ENCODE measurements at regions not wholly inside any gene's neighbourhood (a gene's known extent, or its start where the extent isn't known, plus 50 kb on each side); places are given as distances from the start of the nearest gene placed in this dataset.

DNA sequence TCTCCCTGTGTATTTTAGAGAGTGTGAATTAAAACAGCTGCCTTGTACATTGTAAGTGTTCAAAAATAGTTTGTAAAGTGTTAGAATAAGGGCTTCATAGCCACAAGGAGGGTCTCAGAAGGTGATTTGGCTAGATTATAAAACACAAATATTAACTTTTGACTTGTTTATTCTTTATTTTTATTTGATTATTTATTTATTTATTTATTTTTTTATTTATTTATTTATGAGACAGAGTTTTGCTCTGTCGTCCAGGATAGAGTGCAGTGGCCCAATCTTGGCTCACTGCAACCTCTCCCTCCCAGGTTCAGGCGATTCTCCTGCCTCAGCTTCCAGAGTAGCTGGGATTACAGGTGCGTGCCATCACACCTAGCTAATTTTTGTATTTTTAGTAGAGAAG lies 111.5 kb upstream of the RBFOX1 start:
- no peaks in the 10 kb centered on the region for H3K4me1 Mint-ChIP-seq
- no peaks in the 10 kb centered on the region for H3K27me3 Mint-ChIP-seq
- DNase-seq (ENCODE audit: low spot score in 2 of 2) (no peak), ATAC-seq (ENCODE audit: low read depth) (no peak)
- H3K9me3 Mint-ChIP-seq: peaks cover 4% of the 10 kb centered on the region
- no peak overlapping the region for H3K27ac Mint-ChIP-seq
- H3K4me3 Mint-ChIP-seq: no peak overlapping the region
- H3K36me3 Mint-ChIP-seq: no peaks in the 10 kb centered on the region

DNA sequence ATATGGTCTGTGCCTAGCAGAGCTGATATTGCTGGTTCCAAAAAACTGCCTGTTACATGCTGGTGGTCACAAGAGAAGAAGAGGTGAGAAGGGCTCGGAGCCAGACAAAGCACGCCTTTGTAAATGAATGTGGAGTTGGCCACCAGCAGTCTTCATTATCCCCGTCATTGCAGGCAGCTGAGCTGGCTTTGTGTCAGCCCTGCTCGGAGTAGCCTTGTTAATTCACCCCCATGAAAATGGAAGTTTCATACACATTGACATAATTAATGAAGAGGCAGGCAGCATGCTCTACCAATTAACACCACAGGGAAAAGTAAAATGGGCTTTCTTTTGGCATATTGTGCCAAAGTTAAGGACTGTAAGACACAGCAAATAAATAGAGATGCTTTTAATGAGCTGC lies 113.7 kb upstream of the RBFOX1 start:
- no peak for ATAC-seq (ENCODE audit: low read depth)
- Mint-ChIP-seq H3K27ac (no peak overlapping the region), H3K27me3 (no peaks in the 10 kb centered on the region), H3K4me1 (no peaks in the 10 kb centered on the region), H3K9me3 (peaks cover 8% of the 10 kb centered on the region), H3K36me3 (no peaks in the 10 kb centered on the region), H3K4me3 (no peak overlapping the region)
- DNase-seq (ENCODE audit: low spot score in 2 of 2): no peak

DNA sequence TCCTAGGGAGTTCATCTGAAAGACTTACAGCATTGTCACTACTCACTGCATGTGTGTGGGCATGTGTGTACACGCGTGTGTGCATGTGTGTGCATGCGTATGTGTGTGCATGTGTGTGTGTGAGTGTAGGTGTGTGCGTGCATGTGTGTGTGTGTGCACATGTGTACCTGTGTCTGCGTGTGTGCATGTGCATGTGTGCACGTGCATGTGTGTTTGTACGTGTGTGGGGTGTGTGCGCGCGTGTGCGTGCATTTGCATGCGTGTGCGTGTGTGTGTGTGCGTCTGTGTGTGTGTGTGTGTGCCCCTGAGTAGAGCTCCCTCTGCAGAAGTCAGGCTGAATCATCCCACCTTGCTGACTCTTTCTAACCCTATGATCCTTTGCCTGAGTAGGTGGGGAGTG lies 114.8 kb upstream of the RBFOX1 start:
- Mint-ChIP-seq H3K4me1 (no peaks in the 10 kb centered on the region), H3K4me3 (no peak overlapping the region), H3K36me3 (no peaks in the 10 kb centered on the region), H3K9me3 (peaks cover 8% of the 10 kb centered on the region), H3K27me3 (no peaks in the 10 kb centered on the region), H3K27ac (no peak overlapping the region)
- DNase-seq (ENCODE audit: low spot score in 2 of 2) (no peak), ATAC-seq (ENCODE audit: low read depth) (no peak)

DNA sequence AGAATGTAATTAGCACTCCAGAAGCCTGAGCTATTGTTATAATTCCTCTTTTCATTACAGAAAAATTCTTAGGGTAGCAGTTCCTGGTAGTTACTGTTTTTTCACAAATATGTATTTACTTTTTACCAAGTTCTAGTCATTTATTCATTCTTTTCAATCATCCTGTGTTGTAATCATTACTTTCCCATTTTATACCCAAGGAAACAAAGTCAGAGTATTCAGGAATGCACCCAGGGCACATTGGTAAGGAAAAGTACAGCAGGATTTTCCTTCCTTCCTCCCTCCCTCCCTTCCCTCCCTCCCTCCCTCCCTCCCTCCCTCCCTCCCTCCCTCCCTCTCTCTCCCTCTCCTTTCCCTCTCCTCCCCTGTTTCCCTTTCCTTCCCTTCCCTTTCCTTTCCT lies 115.9 kb upstream of the RBFOX1 start:
- DNase-seq (ENCODE audit: low spot score in 2 of 2) (no peak), ATAC-seq (ENCODE audit: low read depth) (no peak)
- H3K27me3 Mint-ChIP-seq: no peaks in the 10 kb centered on the region
- no peaks in the 10 kb centered on the region for H3K36me3 Mint-ChIP-seq
- H3K27ac Mint-ChIP-seq: no peak overlapping the region
- peaks cover 8% of the 10 kb centered on the region for H3K9me3 Mint-ChIP-seq
- no peaks in the 10 kb centered on the region for H3K4me1 Mint-ChIP-seq
- no peak overlapping the region for H3K4me3 Mint-ChIP-seq

DNA sequence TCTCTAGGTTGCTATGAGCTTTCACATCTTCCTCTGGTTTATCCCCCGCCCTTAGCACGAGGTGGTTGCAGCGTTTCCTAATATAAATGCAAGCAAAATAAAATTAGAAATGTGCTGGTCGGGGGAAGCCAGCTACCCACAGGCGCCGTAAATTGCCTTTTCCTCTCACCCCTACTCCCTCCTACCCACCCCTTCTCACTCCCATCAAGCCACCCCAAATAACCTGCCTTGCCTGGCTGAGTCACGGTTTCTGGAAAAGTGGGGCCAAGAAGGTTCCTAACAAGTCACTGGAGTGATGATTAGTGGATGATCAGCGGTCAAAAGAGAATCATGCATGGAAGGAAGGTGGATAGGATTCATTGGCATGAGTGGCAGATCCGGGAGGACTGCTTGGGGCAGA lies 120.9 kb upstream of the RBFOX1 start:
- H3K4me3 Mint-ChIP-seq: no peak overlapping the region
- no peak for DNase-seq (ENCODE audit: low spot score in 2 of 2)
- no peaks in the 10 kb centered on the region for H3K27me3 Mint-ChIP-seq
- no peak for ATAC-seq (ENCODE audit: low read depth)
- no peak overlapping the region for H3K27ac Mint-ChIP-seq
- no peaks in the 10 kb centered on the region for H3K4me1 Mint-ChIP-seq
- H3K36me3 Mint-ChIP-seq: no peaks in the 10 kb centered on the region
- peaks cover 6% of the 10 kb centered on the region for H3K9me3 Mint-ChIP-seq

DNA sequence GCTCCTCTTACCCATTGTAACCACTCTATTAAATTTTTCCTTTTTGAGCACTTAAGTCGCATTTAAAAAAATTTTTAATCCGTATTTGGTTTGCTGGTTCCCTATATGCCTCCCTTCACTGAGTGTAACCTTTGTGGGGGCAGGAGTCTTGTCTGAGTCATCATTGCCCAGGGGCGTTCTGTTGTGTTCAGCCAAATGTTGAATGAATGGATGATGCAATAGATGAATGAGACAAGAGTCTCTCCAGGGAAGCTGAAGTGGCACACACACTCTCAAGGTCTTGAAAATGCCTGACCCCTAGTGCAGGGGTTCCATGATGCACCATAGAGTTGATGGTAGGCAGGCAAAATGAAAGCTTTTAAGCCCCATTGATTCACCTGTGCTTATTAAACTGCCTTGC lies 123.0 kb upstream of the RBFOX1 start:
- Mint-ChIP-seq H3K36me3 (no peaks in the 10 kb centered on the region), H3K9me3 (peaks cover 11% of the 10 kb centered on the region), H3K27ac (no peak overlapping the region), H3K4me1 (no peaks in the 10 kb centered on the region), H3K4me3 (no peak overlapping the region), H3K27me3 (no peaks in the 10 kb centered on the region)
- no peak for DNase-seq (ENCODE audit: low spot score in 2 of 2)
- no peak for ATAC-seq (ENCODE audit: low read depth)

DNA sequence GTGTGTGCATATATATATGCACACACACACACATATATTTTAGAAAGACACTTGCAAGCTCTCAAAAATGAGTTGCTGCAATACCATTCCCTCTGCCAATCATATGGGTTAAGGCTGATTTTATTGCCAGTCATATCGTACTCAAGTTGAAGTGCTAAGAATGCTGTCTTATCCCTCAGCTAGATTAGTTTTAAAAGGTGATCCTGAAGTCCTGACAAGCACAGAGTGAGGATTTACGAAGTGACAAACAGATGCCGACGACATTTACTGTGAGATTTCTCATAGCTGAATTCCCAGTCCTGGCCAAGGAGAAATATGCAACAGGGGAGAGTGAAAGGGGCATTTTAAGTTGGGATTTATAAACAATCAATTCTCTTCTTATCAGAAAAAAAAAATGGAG lies 126.2 kb upstream of the RBFOX1 start:
- no peak overlapping the region for H3K27ac Mint-ChIP-seq
- DNase-seq (ENCODE audit: low spot score in 2 of 2): no peak
- ATAC-seq (ENCODE audit: low read depth): no peak
- H3K36me3 Mint-ChIP-seq: no peaks in the 10 kb centered on the region
- H3K9me3 Mint-ChIP-seq: peaks cover 7% of the 10 kb centered on the region
- no peak overlapping the region for H3K4me3 Mint-ChIP-seq
- no peaks in the 10 kb centered on the region for H3K4me1 Mint-ChIP-seq
- no peaks in the 10 kb centered on the region for H3K27me3 Mint-ChIP-seq

DNA sequence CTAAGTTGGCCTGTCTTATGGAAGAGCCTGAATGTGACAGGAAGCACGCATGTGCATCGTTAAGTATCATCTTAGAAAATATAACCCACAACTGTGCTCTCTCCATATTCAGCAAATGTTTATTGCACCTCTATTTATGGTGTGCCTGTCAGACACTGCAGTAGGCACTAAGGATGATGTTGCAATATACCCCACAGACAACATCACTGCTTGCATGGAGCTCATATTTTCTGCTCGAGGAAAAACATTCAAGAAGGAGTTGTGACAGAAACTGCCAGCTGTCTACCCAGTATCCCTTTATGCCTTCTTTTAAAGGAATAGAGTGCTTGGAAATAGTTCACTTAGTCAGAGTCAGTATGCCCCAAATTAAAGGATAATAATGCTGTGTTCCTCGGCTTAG lies 132.3 kb upstream of the RBFOX1 start:
- Mint-ChIP-seq H3K36me3 (no peaks in the 10 kb centered on the region), H3K27me3 (no peaks in the 10 kb centered on the region), H3K4me1 (no peaks in the 10 kb centered on the region), H3K27ac (no peak overlapping the region), H3K9me3 (peaks cover 12% of the 10 kb centered on the region), H3K4me3 (no peak overlapping the region)
- ATAC-seq (ENCODE audit: low read depth) (no peak), DNase-seq (ENCODE audit: low spot score in 2 of 2) (no peak)

DNA sequence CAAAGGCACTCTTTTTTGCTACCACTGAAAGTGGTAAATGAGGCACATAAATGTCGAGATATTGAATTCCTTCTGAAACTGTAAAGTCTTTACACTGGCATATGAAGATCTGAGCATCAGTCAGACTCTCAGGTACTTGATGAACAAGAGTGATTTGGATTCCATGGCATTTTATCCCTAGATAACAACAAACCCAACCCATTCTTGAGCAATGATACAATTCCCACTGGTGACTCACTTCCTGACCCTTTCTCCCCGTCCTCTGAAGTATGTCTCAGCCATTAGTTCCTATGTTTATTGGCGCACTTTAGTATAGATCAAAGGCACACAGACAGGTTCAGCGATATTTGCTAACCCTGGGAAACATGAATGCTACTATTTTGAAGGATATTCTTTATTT lies 147.0 kb upstream of the RBFOX1 start:
- Mint-ChIP-seq H3K9me3 (peaks cover 9% of the 10 kb centered on the region), H3K36me3 (no peaks in the 10 kb centered on the region), H3K4me3 (no peak overlapping the region), H3K27me3 (no peaks in the 10 kb centered on the region), H3K4me1 (no peaks in the 10 kb centered on the region), H3K27ac (no peak overlapping the region)
- DNase-seq (ENCODE audit: low spot score in 2 of 2) (no peak), ATAC-seq (ENCODE audit: low read depth) (no peak)

DNA sequence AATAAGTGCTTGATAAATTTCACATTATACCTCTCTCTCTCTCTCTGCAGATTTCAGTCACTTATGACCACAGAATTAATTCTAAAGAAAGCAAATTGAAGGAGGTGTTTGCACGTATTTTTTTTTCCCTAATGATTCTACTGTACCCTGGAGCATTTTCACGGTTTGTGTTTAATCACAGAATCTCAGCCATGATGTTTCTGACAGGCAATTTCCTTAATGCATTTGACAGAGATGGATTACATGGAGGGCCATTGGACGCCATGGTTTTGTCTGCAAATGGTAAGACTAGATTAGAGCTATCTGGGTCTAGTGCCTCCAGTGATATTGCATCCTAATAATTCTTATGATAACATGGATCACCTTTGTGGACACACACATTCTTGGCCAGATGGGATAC lies 147.5 kb upstream of the RBFOX1 start:
- H3K4me3 Mint-ChIP-seq: no peak overlapping the region
- H3K27me3 Mint-ChIP-seq: no peaks in the 10 kb centered on the region
- H3K4me1 Mint-ChIP-seq: no peaks in the 10 kb centered on the region
- peaks cover 9% of the 10 kb centered on the region for H3K9me3 Mint-ChIP-seq
- ATAC-seq (ENCODE audit: low read depth) (no peak), DNase-seq (ENCODE audit: low spot score in 2 of 2) (no peak)
- no peak overlapping the region for H3K27ac Mint-ChIP-seq
- no peaks in the 10 kb centered on the region for H3K36me3 Mint-ChIP-seq

DNA sequence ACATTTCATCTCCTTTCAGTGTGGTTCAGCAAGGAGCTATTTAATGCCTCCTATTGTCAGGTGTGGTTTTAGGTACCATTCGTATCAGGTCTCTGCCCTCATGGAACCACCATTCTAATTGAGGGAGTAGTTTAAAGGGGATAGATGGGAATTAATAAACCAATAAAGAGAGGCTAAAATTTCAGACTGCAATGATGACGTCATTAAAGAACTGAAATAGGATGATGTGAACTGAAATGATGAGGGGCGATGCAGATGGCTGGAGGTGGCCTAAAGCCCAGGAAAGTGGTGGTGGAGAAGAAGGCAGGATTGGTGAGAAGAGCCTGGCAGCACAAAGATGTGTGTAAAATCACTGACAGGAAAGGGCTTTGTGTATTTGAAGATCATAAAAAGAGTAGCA lies 148.9 kb upstream of the RBFOX1 start:
- no peaks in the 10 kb centered on the region for H3K36me3 Mint-ChIP-seq
- H3K4me3 Mint-ChIP-seq: no peak overlapping the region
- H3K9me3 Mint-ChIP-seq: peaks cover 6% of the 10 kb centered on the region
- no peaks in the 10 kb centered on the region for H3K27me3 Mint-ChIP-seq
- no peak for ATAC-seq (ENCODE audit: low read depth)
- no peaks in the 10 kb centered on the region for H3K4me1 Mint-ChIP-seq
- H3K27ac Mint-ChIP-seq: no peak overlapping the region
- no peak for DNase-seq (ENCODE audit: low spot score in 2 of 2)

DNA sequence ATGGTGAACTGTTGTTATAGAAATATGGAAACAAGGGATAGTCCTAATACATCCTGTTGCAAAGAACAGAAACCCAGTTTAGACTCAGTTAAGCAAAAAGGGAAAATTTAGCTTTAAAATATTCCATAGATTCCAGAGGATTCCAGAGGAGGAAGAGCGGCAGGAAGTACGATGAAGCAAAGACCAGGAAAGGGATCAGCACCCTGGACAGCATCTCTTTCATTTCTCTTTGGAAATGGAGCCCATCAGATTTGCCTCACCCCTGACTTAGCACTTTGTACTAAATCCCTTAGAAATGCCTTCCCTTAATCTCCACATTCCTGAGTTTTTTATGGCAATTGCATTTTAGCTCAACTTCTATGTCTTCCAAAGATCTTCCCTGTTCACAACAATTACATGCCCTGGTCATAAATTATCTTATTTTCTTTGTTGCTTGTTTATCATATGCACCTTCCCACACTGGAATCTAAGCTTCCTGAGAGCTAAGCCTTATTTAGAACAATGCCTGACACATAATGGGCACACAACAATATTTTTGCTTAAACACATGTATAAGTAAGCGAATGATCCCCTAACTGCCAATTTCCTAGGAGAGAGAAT lies 150.0 kb upstream of the RBFOX1 start:
- DNase-seq (ENCODE audit: low spot score in 2 of 2): no peak
- no peak for ATAC-seq (ENCODE audit: low read depth)
- no peak overlapping the region for H3K4me3 Mint-ChIP-seq
- H3K4me1 Mint-ChIP-seq: no peaks in the 10 kb centered on the region
- no peaks in the 10 kb centered on the region for H3K36me3 Mint-ChIP-seq
- no peaks in the 10 kb centered on the region for H3K27me3 Mint-ChIP-seq
- H3K27ac Mint-ChIP-seq: no peak overlapping the region
- H3K9me3 Mint-ChIP-seq: peaks cover 6% of the 10 kb centered on the region

DNA sequence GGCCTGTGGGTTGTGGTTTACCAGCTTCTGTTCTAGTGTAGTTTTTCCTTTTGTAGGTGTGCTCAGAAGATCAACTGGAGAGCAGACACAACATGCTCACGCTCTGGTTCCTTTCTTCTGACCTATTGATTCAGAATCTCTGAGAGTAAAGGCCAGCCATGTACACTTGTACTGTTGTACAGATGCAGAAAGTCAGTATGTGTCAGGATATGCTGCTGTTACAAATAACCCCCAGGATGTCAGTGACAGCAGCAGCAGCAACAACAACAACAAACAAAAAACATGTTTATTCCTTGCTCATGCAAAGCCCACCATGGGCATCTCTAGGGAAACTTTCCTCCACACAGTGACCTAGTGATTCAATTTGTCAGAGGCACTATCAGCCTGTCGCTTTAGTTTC lies 154.8 kb upstream of the RBFOX1 start:
- Mint-ChIP-seq H3K9me3 (peaks cover 10% of the 10 kb centered on the region), H3K27me3 (no peaks in the 10 kb centered on the region), H3K4me3 (no peak overlapping the region), H3K27ac (no peak overlapping the region), H3K36me3 (no peaks in the 10 kb centered on the region), H3K4me1 (no peaks in the 10 kb centered on the region)
- ATAC-seq (ENCODE audit: low read depth): no peak
- DNase-seq (ENCODE audit: low spot score in 2 of 2): no peak

DNA sequence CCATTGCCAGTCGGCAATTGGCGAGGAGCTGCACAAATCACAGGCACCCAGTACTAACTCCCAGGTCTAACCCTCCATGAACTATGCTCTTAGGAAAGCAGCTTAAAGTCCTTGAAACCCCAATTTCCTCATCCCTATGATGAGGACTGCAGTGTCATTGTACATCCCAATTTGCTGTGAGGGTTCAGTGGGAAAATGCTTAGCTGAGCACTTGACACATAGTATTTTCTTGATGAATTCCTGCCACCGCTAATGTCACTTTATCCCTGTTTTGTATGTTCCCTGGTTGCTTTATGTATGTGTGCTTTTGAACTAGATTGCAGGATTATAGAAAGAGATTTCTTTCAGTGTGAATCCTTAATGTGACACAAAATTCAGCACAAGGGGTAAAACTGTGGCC lies 161.5 kb upstream of the RBFOX1 start:
- peaks cover 17% of the 10 kb centered on the region for H3K9me3 Mint-ChIP-seq
- no peaks in the 10 kb centered on the region for H3K36me3 Mint-ChIP-seq
- H3K4me1 Mint-ChIP-seq: no peaks in the 10 kb centered on the region
- no peak overlapping the region for H3K27ac Mint-ChIP-seq
- no peak for ATAC-seq (ENCODE audit: low read depth)
- H3K4me3 Mint-ChIP-seq: no peak overlapping the region
- H3K27me3 Mint-ChIP-seq: no peaks in the 10 kb centered on the region
- no peak for DNase-seq (ENCODE audit: low spot score in 2 of 2)

DNA sequence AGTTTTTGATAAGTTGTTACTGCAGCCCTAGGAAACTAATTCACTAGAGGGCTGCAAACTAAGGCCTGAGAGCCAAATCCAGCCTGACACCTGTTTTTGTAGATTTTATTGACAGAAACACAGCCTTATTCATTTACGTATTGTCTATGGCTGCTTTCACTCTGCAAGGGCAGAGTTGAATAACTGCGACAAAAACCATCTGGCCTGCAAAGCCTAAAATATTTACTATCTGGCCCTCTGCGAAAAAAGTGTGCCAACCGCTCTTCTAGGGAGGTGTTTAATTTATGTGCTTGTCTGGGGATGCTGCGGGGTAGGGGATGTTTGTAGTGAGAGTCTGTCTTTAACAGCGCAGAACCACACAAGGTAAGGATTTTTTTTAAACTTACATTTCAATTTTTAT lies 165.0 kb upstream of the RBFOX1 start:
- Mint-ChIP-seq H3K4me3 (no peak overlapping the region), H3K4me1 (no peaks in the 10 kb centered on the region), H3K27me3 (no peaks in the 10 kb centered on the region), H3K9me3 (peaks cover 14% of the 10 kb centered on the region), H3K36me3 (no peaks in the 10 kb centered on the region), H3K27ac (no peak overlapping the region)
- ATAC-seq (ENCODE audit: low read depth) (no peak), DNase-seq (ENCODE audit: low spot score in 2 of 2) (no peak)

Data from memory B cell (primary cell).